ENCODE measurements at regions not wholly inside any gene's neighbourhood (a gene's known extent, or its start where the extent isn't known, plus 50 kb on each side); places are given as distances from the start of the nearest gene placed in this dataset.

- no peak for DNase-seq
These were observed 147.8 kb upstream of the DPT start for GRCh38 chr1:168876830-168877229.

GRCh38 chr1:168879896-168880734 lies 151.1 kb upstream of the DPT start:
- no peak for DNase-seq

GRCh38 chr1:168881656-168882260 lies 152.8 kb upstream of the DPT start:
- DNase-seq = no peak

- DNase-seq = no peak
These were observed 158.4 kb upstream of the DPT start for GRCh38 chr1:168887381-168887780.

GRCh38 chr1:168888418-168888817 lies 159.4 kb upstream of the DPT start:
- DNase-seq = no peak

- no peak for DNase-seq
These were observed 163.9 kb upstream of the DPT start for GRCh38 chr1:168892931-168893330.

GRCh38 chr1:168893359-168893801 lies 164.4 kb upstream of the DPT start:
- no peak for DNase-seq

- DNase-seq = no peak
These were observed 165.4 kb upstream of the DPT start for GRCh38 chr1:168894397-168894903.

GRCh38 chr1:168897249-168897648 lies 168.2 kb upstream of the DPT start:
- no peak for DNase-seq

- no peak for DNase-seq
These were observed 174.3 kb upstream of the DPT start for GRCh38 chr1:168903237-168903830.

- no peak for DNase-seq
These were observed 176.6 kb upstream of the DPT start for GRCh38 chr1:168905633-168906032.

- no peak for DNase-seq
These were observed 177.4 kb upstream of the DPT start for GRCh38 chr1:168906367-168906766.

- DNase-seq = no peak
These were observed 178.0 kb upstream of the DPT start for GRCh38 chr1:168907053-168907452.

GRCh38 chr1:168907786-168908348 lies 178.9 kb upstream of the DPT start:
- DNase-seq = no peak

GRCh38 chr1:168910403-168910802 lies 181.4 kb upstream of the DPT start:
- no peak for DNase-seq

GRCh38 chr1:168911370-168911769 lies 182.4 kb upstream of the DPT start:
- no peak for DNase-seq

- no peak for DNase-seq
These were observed 184.9 kb upstream of the DPT start for GRCh38 chr1:168913711-168914463.

- DNase-seq = no peak
These were observed 188.3 kb upstream of the DPT start for GRCh38 chr1:168917309-168917708.

GRCh38 chr1:168917796-168918195 lies 188.7 kb upstream of the ATP1B1 start:
- no peak for DNase-seq

GRCh38 chr1:168918860-168919741 lies 187.4 kb upstream of the ATP1B1 start:
- no peak for DNase-seq

- no peak for DNase-seq
These were observed 185.9 kb upstream of the ATP1B1 start for GRCh38 chr1:168920456-168921094.
